ENCODE measurements at regions not wholly inside any gene's neighbourhood (a gene's known extent, or its start where the extent isn't known, plus 50 kb on each side); places are given as distances from the start of the nearest gene placed in this dataset.

GRCh38 chr12:116476227-116476822, 82.9 kb upstream of the MAP1LC3B2 start:
- no peak overlapping the region for H3K4me3 ChIP-seq (ENCODE audit: low read depth, low read length)
- H3K27me3 ChIP-seq (ENCODE audit: insufficient read depth, low read length), result 0 out of 2 replicates have a peak, but pooled peaks cover 3% of the 10 kb centered on the region
- no peaks in the 10 kb centered on the region for H3K4me1 ChIP-seq (ENCODE audit: control insufficient read depth, insufficient read depth, low read length, unreplicated experiment)
- no peak overlapping the region for H3K27ac ChIP-seq (ENCODE audit: low read depth, low read length)
- no peaks in the 10 kb centered on the region for H3K79me2 ChIP-seq (ENCODE audit: control insufficient read depth, insufficient read depth, low read length, unreplicated experiment)
- H2AFZ ChIP-seq (ENCODE audit: low read length, unreplicated experiment), result no peak overlapping the region
- no peaks in the 10 kb centered on the region for H3K36me3 ChIP-seq (ENCODE audit: insufficient read depth, low read length)

DNA sequence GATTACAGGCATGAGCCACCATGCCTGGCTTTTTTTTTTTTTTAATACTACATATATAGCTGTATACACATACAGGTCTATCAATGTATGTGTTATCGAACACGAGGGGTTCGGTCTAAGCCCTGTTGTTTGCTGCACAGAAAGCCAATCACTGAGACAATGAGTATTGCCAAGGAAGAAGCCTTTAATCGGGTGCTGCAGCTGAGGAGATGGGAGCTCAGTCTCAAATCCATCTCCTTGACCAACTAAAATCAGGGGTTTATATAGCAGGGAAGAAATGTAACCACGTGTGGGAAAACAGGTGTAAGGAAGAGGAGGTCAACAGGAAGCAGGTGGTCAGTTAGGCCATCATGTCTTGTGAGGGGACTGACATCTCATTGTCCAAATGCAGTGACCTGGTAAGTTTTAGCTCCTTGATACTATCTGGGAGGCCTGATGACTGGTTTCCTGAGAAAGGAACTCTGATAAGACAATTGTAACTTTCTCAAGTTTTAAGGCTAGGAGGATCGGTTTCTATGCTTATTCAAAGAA, 80.9 kb upstream of the MAP1LC3B2 start:
- H3K27ac ChIP-seq (ENCODE audit: low read depth, low read length), result no peak overlapping the region
- no peak overlapping the region for H3K4me3 ChIP-seq (ENCODE audit: low read depth, low read length)
- no peaks in the 10 kb centered on the region for H3K36me3 ChIP-seq (ENCODE audit: insufficient read depth, low read length)
- no peaks in the 10 kb centered on the region for H3K79me2 ChIP-seq (ENCODE audit: control insufficient read depth, insufficient read depth, low read length, unreplicated experiment)
- 0 out of 2 replicates have a peak, but pooled peaks cover 3% of the 10 kb centered on the region for H3K27me3 ChIP-seq (ENCODE audit: insufficient read depth, low read length)
- H3K4me1 ChIP-seq (ENCODE audit: control insufficient read depth, insufficient read depth, low read length, unreplicated experiment), result no peaks in the 10 kb centered on the region
- no peak overlapping the region for H2AFZ ChIP-seq (ENCODE audit: low read length, unreplicated experiment)

GRCh38 chr12:116480210-116480810, 78.9 kb upstream of the MAP1LC3B2 start:
- H3K27me3 ChIP-seq (ENCODE audit: insufficient read depth, low read length), result 0 out of 2 replicates have a peak, but pooled peaks cover 3% of the 10 kb centered on the region
- H3K36me3 ChIP-seq (ENCODE audit: insufficient read depth, low read length), result no peaks in the 10 kb centered on the region
- no peak overlapping the region for H2AFZ ChIP-seq (ENCODE audit: low read length, unreplicated experiment)
- no peaks in the 10 kb centered on the region for H3K4me1 ChIP-seq (ENCODE audit: control insufficient read depth, insufficient read depth, low read length, unreplicated experiment)
- H3K79me2 ChIP-seq (ENCODE audit: control insufficient read depth, insufficient read depth, low read length, unreplicated experiment), result no peaks in the 10 kb centered on the region
- no peak overlapping the region for H3K4me3 ChIP-seq (ENCODE audit: low read depth, low read length)
- H3K27ac ChIP-seq (ENCODE audit: low read depth, low read length), result no peak overlapping the region

- no peak overlapping the region for H3K4me3 ChIP-seq (ENCODE audit: low read depth, low read length)
- H3K79me2 ChIP-seq (ENCODE audit: control insufficient read depth, insufficient read depth, low read length, unreplicated experiment), result no peaks in the 10 kb centered on the region
- no peaks in the 10 kb centered on the region for H3K36me3 ChIP-seq (ENCODE audit: insufficient read depth, low read length)
- H2AFZ ChIP-seq (ENCODE audit: low read length, unreplicated experiment), result no peak overlapping the region
- H3K27me3 ChIP-seq (ENCODE audit: insufficient read depth, low read length), result 0 out of 2 replicates have a peak, but pooled peaks cover 3% of the 10 kb centered on the region
- no peak overlapping the region for H3K27ac ChIP-seq (ENCODE audit: low read depth, low read length)
- H3K4me1 ChIP-seq (ENCODE audit: control insufficient read depth, insufficient read depth, low read length, unreplicated experiment), result no peaks in the 10 kb centered on the region
These were observed 77.5 kb upstream of the MAP1LC3B2 start for GRCh38 chr12:116481726-116482125.

DNA sequence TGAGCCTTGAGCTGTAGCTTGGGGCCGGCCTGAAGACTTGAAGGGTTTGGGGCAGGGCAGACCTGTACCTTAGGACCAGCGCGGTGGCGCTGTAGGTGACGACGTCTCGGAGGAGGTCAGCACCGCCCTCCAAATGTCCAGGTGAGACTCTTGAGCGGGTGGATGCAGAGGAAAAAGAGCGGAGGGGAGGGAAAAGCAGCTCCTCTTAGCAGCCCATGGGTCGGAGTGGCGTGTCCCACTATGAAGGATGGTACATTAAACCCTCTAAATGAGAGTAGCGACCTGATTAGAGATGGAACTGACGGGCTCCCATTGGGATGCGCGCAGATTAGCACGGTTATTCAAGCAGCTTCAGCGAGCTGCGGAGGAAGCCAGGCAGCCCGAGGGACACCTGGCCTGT, 77.0 kb upstream of the MAP1LC3B2 start:
- H3K27ac ChIP-seq (ENCODE audit: low read depth, low read length), result no peak overlapping the region
- no peaks in the 10 kb centered on the region for H3K36me3 ChIP-seq (ENCODE audit: insufficient read depth, low read length)
- H3K79me2 ChIP-seq (ENCODE audit: control insufficient read depth, insufficient read depth, low read length, unreplicated experiment), result no peaks in the 10 kb centered on the region
- H3K4me3 ChIP-seq (ENCODE audit: low read depth, low read length), result no peak overlapping the region
- H2AFZ ChIP-seq (ENCODE audit: low read length, unreplicated experiment), result no peak overlapping the region
- 0 out of 2 replicates have a peak, but pooled peaks cover 3% of the 10 kb centered on the region for H3K27me3 ChIP-seq (ENCODE audit: insufficient read depth, low read length)
- H3K4me1 ChIP-seq (ENCODE audit: control insufficient read depth, insufficient read depth, low read length, unreplicated experiment), result no peaks in the 10 kb centered on the region

DNA sequence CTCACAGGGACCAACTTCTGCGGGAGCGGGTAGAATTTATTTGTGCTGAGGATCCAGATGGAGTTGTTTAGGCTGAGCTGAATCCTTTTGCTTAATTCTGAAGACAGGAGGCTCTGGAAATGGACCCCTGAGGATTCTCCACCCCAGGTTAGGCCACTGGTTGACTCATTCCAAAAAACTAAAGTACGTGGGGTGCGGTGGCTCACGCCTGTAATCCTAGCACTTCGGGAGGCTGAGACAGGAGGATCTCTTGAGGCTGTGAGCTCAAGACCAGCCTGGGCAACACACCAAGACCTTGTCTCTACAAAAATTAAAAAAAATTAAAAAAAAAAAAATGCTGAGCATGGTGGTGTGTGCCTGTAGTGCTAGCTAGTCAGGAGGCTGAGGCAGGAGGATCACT, 76.3 kb upstream of the MAP1LC3B2 start:
- H3K4me3 ChIP-seq (ENCODE audit: low read depth, low read length), result no peak overlapping the region
- H2AFZ ChIP-seq (ENCODE audit: low read length, unreplicated experiment), result no peak overlapping the region
- H3K27ac ChIP-seq (ENCODE audit: low read depth, low read length), result no peak overlapping the region
- H3K36me3 ChIP-seq (ENCODE audit: insufficient read depth, low read length), result no peaks in the 10 kb centered on the region
- H3K79me2 ChIP-seq (ENCODE audit: control insufficient read depth, insufficient read depth, low read length, unreplicated experiment), result no peaks in the 10 kb centered on the region
- no peaks in the 10 kb centered on the region for H3K4me1 ChIP-seq (ENCODE audit: control insufficient read depth, insufficient read depth, low read length, unreplicated experiment)
- H3K27me3 ChIP-seq (ENCODE audit: insufficient read depth, low read length), result 0 out of 2 replicates have a peak, but pooled peaks cover 3% of the 10 kb centered on the region

- Histone ChIP-seq H3K36me3 (ENCODE audit: insufficient read depth, low read length) (no peaks in the 10 kb centered on the region), H3K27ac (ENCODE audit: low read depth, low read length) (no peak overlapping the region), H2AFZ (ENCODE audit: low read length, unreplicated experiment) (no peak overlapping the region), H3K27me3 (ENCODE audit: insufficient read depth, low read length) (0 out of 2 replicates have a peak, but pooled peaks cover 3% of the 10 kb centered on the region), H3K4me1 (ENCODE audit: control insufficient read depth, insufficient read depth, low read length, unreplicated experiment) (no peaks in the 10 kb centered on the region), H3K79me2 (ENCODE audit: control insufficient read depth, insufficient read depth, low read length, unreplicated experiment) (no peaks in the 10 kb centered on the region), H3K4me3 (ENCODE audit: low read depth, low read length) (no peak overlapping the region)
These were observed 75.0 kb upstream of the MAP1LC3B2 start for GRCh38 chr12:116483959-116484750.

- Histone ChIP-seq H3K36me3 (ENCODE audit: insufficient read depth, low read length) (no peaks in the 10 kb centered on the region), H2AFZ (ENCODE audit: low read length, unreplicated experiment) (no peak overlapping the region), H3K4me1 (ENCODE audit: control insufficient read depth, insufficient read depth, low read length, unreplicated experiment) (no peaks in the 10 kb centered on the region), H3K79me2 (ENCODE audit: control insufficient read depth, insufficient read depth, low read length, unreplicated experiment) (no peaks in the 10 kb centered on the region), H3K27ac (ENCODE audit: low read depth, low read length) (no peak overlapping the region), H3K4me3 (ENCODE audit: low read depth, low read length) (no peak overlapping the region), H3K27me3 (ENCODE audit: insufficient read depth, low read length) (no peaks in the 10 kb centered on the region)
These were observed 74.4 kb upstream of the MAP1LC3B2 start for GRCh38 chr12:116484807-116485206.

GRCh38 chr12:116489116-116489515, 70.1 kb upstream of the MAP1LC3B2 start:
- H2AFZ ChIP-seq (ENCODE audit: low read length, unreplicated experiment), result no peak overlapping the region
- H3K27me3 ChIP-seq (ENCODE audit: insufficient read depth, low read length), result no peaks in the 10 kb centered on the region
- no peak overlapping the region for H3K4me3 ChIP-seq (ENCODE audit: low read depth, low read length)
- peaks cover 4% of the 10 kb centered on the region for H3K4me1 ChIP-seq (ENCODE audit: control insufficient read depth, insufficient read depth, low read length, unreplicated experiment)
- no peak overlapping the region for H3K27ac ChIP-seq (ENCODE audit: low read depth, low read length)
- H3K36me3 ChIP-seq (ENCODE audit: insufficient read depth, low read length), result no peaks in the 10 kb centered on the region
- no peaks in the 10 kb centered on the region for H3K79me2 ChIP-seq (ENCODE audit: control insufficient read depth, insufficient read depth, low read length, unreplicated experiment)

GRCh38 chr12:116490471-116490870, 68.7 kb upstream of the MAP1LC3B2 start:
- Histone ChIP-seq H3K27me3 (ENCODE audit: insufficient read depth, low read length) (no peaks in the 10 kb centered on the region), H3K27ac (ENCODE audit: low read depth, low read length) (no peak overlapping the region), H3K4me1 (ENCODE audit: control insufficient read depth, insufficient read depth, low read length, unreplicated experiment) (peaks cover 9% of the 10 kb centered on the region), H3K4me3 (ENCODE audit: low read depth, low read length) (no peak overlapping the region), H3K36me3 (ENCODE audit: insufficient read depth, low read length) (no peaks in the 10 kb centered on the region), H3K79me2 (ENCODE audit: control insufficient read depth, insufficient read depth, low read length, unreplicated experiment) (no peaks in the 10 kb centered on the region), H2AFZ (ENCODE audit: low read length, unreplicated experiment) (no peak overlapping the region)

Measured in ACC112 (cell line).